OCI-LY7 (cell line): ENCODE measurements at regions not wholly inside any gene's neighbourhood (a gene's known extent, or its start where the extent isn't known, plus 50 kb on each side); places are given as distances from the start of the nearest gene placed in this dataset.

Experiments used
- CTCF ChIP-seq: fragments of 200-600 bp; sonication (generic); conservative IDR thresholded peaks from 2 replicates; pipeline ENCODE4 v1.5.1; 2014; ENCODE audit warnings: mild to moderate bottlenecking, antibody characterized with exemption, low read length, moderate library complexity, mixed read lengths
- EZH2phosphoT487 ChIP-seq: fragments of 200-600 bp; sonication (generic); IDR thresholded peaks from 2 replicates; pipeline ENCODE4 v1.6.1; 2018; ENCODE audit warnings: low read depth, borderline replicate concordance, mild to moderate bottlenecking, mixed run types, antibody characterized with exemption, low read length, moderate library complexity, mixed read lengths

- TF ChIP-seq CTCF: no peak
- no peak for TF ChIP-seq EZH2phosphoT487
Measured at GRCh38 chr2:55099878-55100820, 49.9 kb upstream of the RTN4 start.
